HCT116 (cell line): ENCODE measurements at regions not wholly inside any gene's neighbourhood (a gene's known extent, or its start where the extent isn't known, plus 50 kb on each side); places are given as distances from the start of the nearest gene placed in this dataset.

Experiments used
- ATAC-seq: fragments of 200-7000 bp; cut with Tn5 transposase; 2 replicates; pipeline ENCODE4 v1.9.1; 2020; ENCODE audit warnings: mild to moderate bottlenecking, moderate library complexity
- BruUV-seq: library from RNA; stranded (reverse); fragments of 400-500 nt; replicated peaks from 2 replicates; lab custom pipeline; 2021; lab: Mats Ljungman, UMichigan
- CTCF ChIA-PET: fragments of 300-600 bp; sonication (Branson Sonifier 250); formaldehyde crosslinking; loops from one replicate; lab custom pipeline; 2021; ENCODE audit warnings: antibody characterized with exemption; lab: Charles Lee
- POLR2A ChIA-PET: fragments of 300-600, 350-600 bp; sonication (Branson Sonifier 250); formaldehyde crosslinking; loops from one replicate; lab custom pipeline; 2021; ENCODE audit warnings: antibody characterized with exemption; lab: Charles Lee
- RAD21 ChIA-PET, 2 experiments: fragments of 300-600 bp; sonication (Branson Sonifier 250); formaldehyde crosslinking; loops; one replicate each; lab custom pipeline; 2023; ENCODE audit warnings: low total read pairs in 2 of 2; ENCODE audit not compliant: uncharacterized antibody in 2 of 2, unreplicated experiment in 2 of 2, low non-redundant PET in 1 of 2; lab: Charles Lee
- DNase-seq: peaks from one replicate; pipeline ENCODE4 v3.0.0-alpha.2; 2010; ENCODE audit warnings: low read depth, low spot score
- H2AFZ ChIP-seq: fragments of 200-600 bp; shearing (Covaris generic), sonication (generic); 2 replicates; pipeline ENCODE4 v1.6.1; 2017; ENCODE audit warnings: low read depth, mixed run types, mixed read lengths, antibody characterized with exemption, low read length; ENCODE audit not compliant: poor library complexity, severe bottlenecking
- H3K27ac ChIP-seq: 2 replicates; pipeline ENCODE4 v1.5.1; 2012; ENCODE audit warnings: low read depth, low read length
- H3K27me3 ChIP-seq: fragments of 200-600 bp; sonication (generic); 2 replicates; pipeline ENCODE4 v1.6.1; 2016; ENCODE audit warnings: mixed run types, low read length, mixed read lengths; ENCODE audit not compliant: insufficient read depth
- H3K36me3 ChIP-seq, 2 experiments: fragments of 200-500 bp in 1 of 2; fragments of 200-600 bp in 1 of 2; sonication (Bioruptor generic) in 1 of 2; sonication (generic) in 1 of 2; 2 replicates each; pipeline versions ENCODE4 v1.5.1 to v1.6.1; 2014 to 2016; ENCODE audit warnings: low read length in 2 of 2, inconsistent platforms in 1 of 2, mixed read lengths in 1 of 2, mixed run types in 1 of 2; ENCODE audit not compliant: insufficient read depth in 2 of 2, control insufficient read depth in 1 of 2
- H3K4me1 ChIP-seq, 2 experiments: fragments of 200-600 bp in 1 of 2; sonication (generic) in 1 of 2; 2 replicates each; pipeline versions ENCODE4 v1.5.1 to v1.6.1; 2012 to 2017; ENCODE audit warnings: low read length in 2 of 2, inconsistent platforms in 1 of 2, mild to moderate bottlenecking in 1 of 2, mixed read lengths in 1 of 2, mixed run types in 1 of 2, moderate library complexity in 1 of 2; ENCODE audit not compliant: insufficient read depth in 2 of 2, control insufficient read depth in 1 of 2
- H3K4me2 ChIP-seq: fragments of 200-600 bp; sonication (generic); 2 replicates; pipeline ENCODE4 v1.6.1; 2017; ENCODE audit warnings: mixed run types, low read length, mixed read lengths
- H3K4me3 ChIP-seq, 2 experiments: fragments of 200-600 bp in 1 of 2; sonication (generic) in 1 of 2; replicated peaks in 1 of 2; 2 replicates each; pipeline ENCODE4 v1.5.1; 2011 to 2016; ENCODE audit warnings: low read length in 2 of 2, control low read depth in 1 of 2, low read depth in 1 of 2, mild to moderate bottlenecking in 1 of 2, mixed read lengths in 1 of 2, mixed run types in 1 of 2
- H3K79me2 ChIP-seq: fragments of 200-600 bp; sonication (generic); 2 replicates; pipeline ENCODE4 v1.6.1; 2017; ENCODE audit warnings: mild to moderate bottlenecking, mixed run types, low read length, moderate library complexity, mixed read lengths; ENCODE audit not compliant: insufficient read depth
- H3K9ac ChIP-seq: fragments of 200-600 bp; sonication (generic); 2 replicates; pipeline ENCODE4 v1.6.1; 2016; ENCODE audit warnings: low read length, mixed read lengths
- H3K9me2 ChIP-seq: fragments of 200-600 bp; sonication (generic), shearing (Covaris generic); 2 replicates; pipeline ENCODE4 v1.6.1; 2017; ENCODE audit warnings: mixed run types, mild to moderate bottlenecking, moderate library complexity; ENCODE audit not compliant: insufficient read depth
- H3K9me3 ChIP-seq, 2 experiments: fragments of 200-500 bp in 1 of 2; fragments of 200-600 bp in 1 of 2; sonication (Bioruptor generic) in 1 of 2; sonication (generic) in 1 of 2; 2 replicates each; pipeline ENCODE4 v1.6.1; 2014 to 2017; ENCODE audit warnings: low read length in 2 of 2, mixed read lengths in 2 of 2, inconsistent platforms in 1 of 2, low read depth in 1 of 2, mild to moderate bottlenecking in 1 of 2, mixed run types in 1 of 2, moderate library complexity in 1 of 2; ENCODE audit not compliant: control insufficient read depth in 1 of 2, insufficient read depth in 1 of 2
- H4K20me1 ChIP-seq: fragments of 200-600 bp; sonication (generic), shearing (Covaris generic); 2 replicates; pipeline ENCODE4 v1.6.1; 2017; ENCODE audit warnings: mixed run types, mild to moderate bottlenecking, moderate library complexity; ENCODE audit not compliant: insufficient read depth
- ATF3 ChIP-seq: IDR thresholded peaks from 2 replicates; pipeline ENCODE4 v1.6.1; 2012
- CBX3 ChIP-seq: IDR thresholded peaks from 2 replicates; pipeline ENCODE4 v1.6.1; 2012; ENCODE audit warnings: low read depth
- EGR1 ChIP-seq: IDR thresholded peaks from 2 replicates; pipeline ENCODE4 v1.6.1; 2012; ENCODE audit warnings: low read depth
- ELF1 ChIP-seq: IDR thresholded peaks from 2 replicates; pipeline ENCODE4 v1.6.1; 2012; ENCODE audit warnings: low read depth, borderline replicate concordance
- EZH2phosphoT487 ChIP-seq: fragments of 200-600 bp; IDR thresholded peaks from 2 replicates; pipeline ENCODE4 v1.6.1; 2018; ENCODE audit warnings: antibody characterized with exemption, borderline replicate concordance
- FOSL1 ChIP-seq: IDR thresholded peaks from 2 replicates; pipeline ENCODE4 v1.6.1; 2012; ENCODE audit warnings: low read depth
- JUND ChIP-seq: IDR thresholded peaks from 2 replicates; pipeline ENCODE4 v1.6.1; 2012
- POLR2A ChIP-seq: IDR thresholded peaks from 2 replicates; pipeline ENCODE4 v1.7.0; 2011; ENCODE audit warnings: borderline replicate concordance; ENCODE audit not compliant: insufficient read depth, insufficient read length; ENCODE audit errors: extremely low read depth
- POLR2AphosphoS5 ChIP-seq: IDR thresholded peaks from 2 replicates; pipeline ENCODE4 v1.6.1; 2011; ENCODE audit warnings: mild to moderate bottlenecking, low read depth, low read length, moderate library complexity
- RAD21 ChIP-seq: IDR thresholded peaks from 2 replicates; pipeline ENCODE4 v1.6.1; 2012; ENCODE audit warnings: low read depth, mild to moderate bottlenecking
- REST ChIP-seq: IDR thresholded peaks from 2 replicates; pipeline ENCODE4 v1.6.1; 2012; ENCODE audit warnings: low read depth
- SIN3A ChIP-seq: IDR thresholded peaks from 2 replicates; pipeline ENCODE4 v1.6.1; 2012; ENCODE audit warnings: low read depth
- SP1 ChIP-seq: IDR thresholded peaks from 2 replicates; pipeline ENCODE4 v1.6.1; 2012; ENCODE audit warnings: low read depth
- SRF ChIP-seq: IDR thresholded peaks from 2 replicates; pipeline ENCODE4 v1.6.1; 2012; ENCODE audit warnings: low read depth
- TCF7L2 ChIP-seq: IDR thresholded peaks from 2 replicates; pipeline ENCODE4 v1.7.0; 2011; ENCODE audit warnings: borderline replicate concordance, inconsistent platforms; ENCODE audit not compliant: insufficient read depth, insufficient read length; ENCODE audit errors: extremely low read depth
- YY1 ChIP-seq: IDR thresholded peaks from 2 replicates; pipeline ENCODE4 v1.6.1; 2011; ENCODE audit warnings: low read length, low read depth, moderate library complexity, mild to moderate bottlenecking; ENCODE audit not compliant: insufficient replicate concordance; ENCODE audit errors: extremely low read depth
- ZFX ChIP-seq: fragments of 450-650 bp; IDR thresholded peaks from 2 replicates; pipeline ENCODE4 v1.6.1; 2017
- intact Hi-C: fragments of 100-400 bp; cut with micrococcal nuclease; formaldehyde crosslinking; loops from 2 replicates; pipeline ENCODE4 v1.10.0; 2022
- TF ChIP-seq, protein P1 (sequence below): IDR thresholded peaks from 2 replicates; pipeline ENCODE4 v1.6.1; 2011; ENCODE audit warnings: mild to moderate bottlenecking, low read length, moderate library complexity; ENCODE audit not compliant: insufficient replicate concordance; ENCODE audit errors: extremely low read depth

DNA sequence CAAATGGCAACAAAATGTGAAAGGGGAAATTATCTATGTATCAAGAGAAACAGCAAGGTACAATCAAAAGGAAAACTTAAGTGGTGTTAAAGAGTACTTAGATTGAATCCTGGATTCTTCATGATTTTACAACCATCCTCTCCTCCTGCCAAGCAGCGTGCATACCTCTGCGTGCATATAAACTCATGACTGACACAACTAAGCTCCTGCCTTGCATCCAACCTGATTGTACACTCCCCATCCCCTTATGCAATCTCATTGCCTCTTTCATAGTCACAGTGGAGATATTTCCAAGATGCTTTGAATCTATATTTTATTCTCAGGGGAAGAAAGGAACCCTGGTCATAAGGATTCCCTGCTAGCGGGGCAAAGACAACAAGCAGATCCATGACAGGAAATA, 499.9 kb downstream of the KCTD12 start:
- intact Hi-C loops = no loop called here
- POLR2A ChIA-PET = no interaction called here

More for the DNA sequence above, 499.9 kb downstream of the KCTD12 start:
- no peak for TF ChIP-seq EGR1
- TF ChIP-seq ZFX = no peak
- no peak for TF ChIP-seq ELF1
- TF ChIP-seq SP1 = no peak
- no peak for TF ChIP-seq ATF3
- TF ChIP-seq POLR2AphosphoS5 = no peak
- TF ChIP-seq REST = no peak
- TF ChIP-seq SRF = no peak
- no peak for TF ChIP-seq JUND
- TF ChIP-seq SIN3A = no peak
- TF ChIP-seq, protein P1, sequence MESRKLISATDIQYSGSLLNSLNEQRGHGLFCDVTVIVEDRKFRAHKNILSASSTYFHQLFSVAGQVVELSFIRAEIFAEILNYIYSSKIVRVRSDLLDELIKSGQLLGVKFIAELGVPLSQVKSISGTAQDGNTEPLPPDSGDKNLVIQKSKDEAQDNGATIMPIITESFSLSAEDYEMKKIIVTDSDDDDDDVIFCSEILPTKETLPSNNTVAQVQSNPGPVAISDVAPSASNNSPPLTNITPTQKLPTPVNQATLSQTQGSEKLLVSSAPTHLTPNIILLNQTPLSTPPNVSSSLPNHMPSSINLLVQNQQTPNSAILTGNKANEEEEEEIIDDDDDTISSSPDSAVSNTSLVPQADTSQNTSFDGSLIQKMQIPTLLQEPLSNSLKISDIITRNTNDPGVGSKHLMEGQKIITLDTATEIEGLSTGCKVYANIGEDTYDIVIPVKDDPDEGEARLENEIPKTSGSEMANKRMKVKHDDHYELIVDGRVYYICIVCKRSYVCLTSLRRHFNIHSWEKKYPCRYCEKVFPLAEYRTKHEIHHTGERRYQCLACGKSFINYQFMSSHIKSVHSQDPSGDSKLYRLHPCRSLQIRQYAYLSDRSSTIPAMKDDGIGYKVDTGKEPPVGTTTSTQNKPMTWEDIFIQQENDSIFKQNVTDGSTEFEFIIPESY = no peak
- TF ChIP-seq EZH2phosphoT487 = no peak
- no peak for TF ChIP-seq CBX3
- TF ChIP-seq TCF7L2 = no peak
- TF ChIP-seq POLR2A = no peak
- no peak for TF ChIP-seq RAD21
- no peak for TF ChIP-seq FOSL1
- no peak for TF ChIP-seq YY1
- Histone ChIP-seq H3K4me2 (no peak overlapping the region), H3K36me3 (no peaks in the 10 kb centered on the region), H2AFZ (no peak overlapping the region), H3K4me3 (no peak overlapping the region), H3K27me3 (no peaks in the 10 kb centered on the region), H3K9me3 (no peaks in the 10 kb centered on the region), H3K27ac (no peak overlapping the region), H3K9ac (no peak overlapping the region), H3K4me1 (no peaks in the 10 kb centered on the region), H3K79me2 (no peaks in the 10 kb centered on the region), H4K20me1 (no peaks in the 10 kb centered on the region), H3K9me2 (no peaks in the 10 kb centered on the region)
- ChIA-PET RAD21 (no interaction called here), CTCF (no interaction called here)
- ATAC-seq (no peak), DNase-seq (no peak)
- BruUV-seq = no TSS peak
